ENCODE measurements at regions not wholly inside any gene's neighbourhood (a gene's known extent, or its start where the extent isn't known, plus 50 kb on each side); places are given as distances from the start of the nearest gene placed in this dataset.

DNA sequence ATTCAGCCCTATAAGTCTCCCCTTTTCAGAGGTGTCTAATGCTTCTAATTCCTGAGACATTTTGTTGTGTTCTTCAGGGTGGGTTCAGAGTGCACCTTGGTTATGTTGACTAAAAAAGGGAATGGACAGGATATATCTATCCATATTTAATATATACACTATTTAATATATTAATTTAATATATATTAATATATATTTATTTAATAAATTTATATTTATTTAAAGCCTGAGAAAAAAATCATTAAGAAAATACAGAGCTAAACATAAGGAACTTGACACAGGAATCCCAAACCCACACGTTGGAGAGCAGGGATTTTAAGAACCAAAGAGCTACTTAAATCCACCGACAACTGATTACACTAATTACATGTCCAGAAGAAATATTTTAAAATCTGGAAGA lies 674.2 kb upstream of the KIRREL3 start:
- TF ChIP-seq, protein P1, sequence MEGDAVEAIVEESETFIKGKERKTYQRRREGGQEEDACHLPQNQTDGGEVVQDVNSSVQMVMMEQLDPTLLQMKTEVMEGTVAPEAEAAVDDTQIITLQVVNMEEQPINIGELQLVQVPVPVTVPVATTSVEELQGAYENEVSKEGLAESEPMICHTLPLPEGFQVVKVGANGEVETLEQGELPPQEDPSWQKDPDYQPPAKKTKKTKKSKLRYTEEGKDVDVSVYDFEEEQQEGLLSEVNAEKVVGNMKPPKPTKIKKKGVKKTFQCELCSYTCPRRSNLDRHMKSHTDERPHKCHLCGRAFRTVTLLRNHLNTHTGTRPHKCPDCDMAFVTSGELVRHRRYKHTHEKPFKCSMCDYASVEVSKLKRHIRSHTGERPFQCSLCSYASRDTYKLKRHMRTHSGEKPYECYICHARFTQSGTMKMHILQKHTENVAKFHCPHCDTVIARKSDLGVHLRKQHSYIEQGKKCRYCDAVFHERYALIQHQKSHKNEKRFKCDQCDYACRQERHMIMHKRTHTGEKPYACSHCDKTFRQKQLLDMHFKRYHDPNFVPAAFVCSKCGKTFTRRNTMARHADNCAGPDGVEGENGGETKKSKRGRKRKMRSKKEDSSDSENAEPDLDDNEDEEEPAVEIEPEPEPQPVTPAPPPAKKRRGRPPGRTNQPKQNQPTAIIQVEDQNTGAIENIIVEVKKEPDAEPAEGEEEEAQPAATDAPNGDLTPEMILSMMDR (IDR thresholded peaks at IDR 0.05 in 2 of 3, conservative IDR thresholded peaks at IDR 0.05 in 1 of 3; ENCODE audit: control insufficient read depth in 2 of 3, extremely low read depth in 1 of 3, insufficient read depth in 1 of 3, low read depth in 3 of 3, low read length in 3 of 3) = no peak
- TF ChIP-seq POLR2A (IDR thresholded peaks at IDR 0.05; ENCODE audit: low read depth, low read length) (no peak), JUND (IDR thresholded peaks at IDR 0.05; ENCODE audit: low read depth, low read length) (no peak), EP300 (IDR thresholded peaks at IDR 0.05; ENCODE audit: borderline replicate concordance in 1 of 2, control insufficient read depth in 1 of 2, low read depth in 2 of 2, low read length in 2 of 2) (no peak), BRCA1 (IDR thresholded peaks at IDR 0.05; ENCODE audit: low read depth, low read length) (no peak), SREBF1 (IDR thresholded peaks at IDR 0.05; ENCODE audit: low read length) (no peak), POLR2AphosphoS2 (IDR thresholded peaks at IDR 0.05; ENCODE audit: low read depth, low read length) (no peak)

Measured in GM12878 (cell line).